ENCODE measurements at regions not wholly inside any gene's neighbourhood (a gene's known extent, or its start where the extent isn't known, plus 50 kb on each side); places are given as distances from the start of the nearest gene placed in this dataset.

DNA sequence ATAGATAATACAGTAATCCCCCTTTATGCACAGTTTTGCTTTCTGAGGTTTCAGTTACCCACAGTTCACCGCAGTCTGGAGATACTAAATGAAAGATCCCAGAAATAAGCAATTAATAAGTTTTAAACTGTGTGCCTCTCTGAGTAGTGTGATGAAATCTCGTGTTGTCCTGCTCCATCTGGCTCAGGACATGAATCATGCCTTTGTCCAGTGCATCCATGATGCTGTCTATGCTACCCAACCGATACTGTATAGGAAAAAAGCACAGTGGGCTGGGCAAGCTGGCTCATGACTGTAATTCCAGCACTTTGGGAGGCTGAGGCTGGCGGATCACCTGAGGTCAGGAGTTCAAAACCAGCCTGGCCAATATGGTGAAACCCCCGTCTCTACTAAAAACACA, 85.0 kb upstream of the SLC2A1 start:
- DNase-seq = no peak
- Mint-ChIP-seq H3K27ac (no peak overlapping the region), H3K9me3 (no peaks in the 10 kb centered on the region), H3K27me3 (peaks cover 3% of the 10 kb centered on the region), H3K4me1 (no peaks in the 10 kb centered on the region), H3K4me3 (no peak overlapping the region), H3K36me3 (ENCODE audit: low read depth) (no peaks in the 10 kb centered on the region)
- intact Hi-C loops (cut with micrococcal nuclease) = no loop called here

DNA sequence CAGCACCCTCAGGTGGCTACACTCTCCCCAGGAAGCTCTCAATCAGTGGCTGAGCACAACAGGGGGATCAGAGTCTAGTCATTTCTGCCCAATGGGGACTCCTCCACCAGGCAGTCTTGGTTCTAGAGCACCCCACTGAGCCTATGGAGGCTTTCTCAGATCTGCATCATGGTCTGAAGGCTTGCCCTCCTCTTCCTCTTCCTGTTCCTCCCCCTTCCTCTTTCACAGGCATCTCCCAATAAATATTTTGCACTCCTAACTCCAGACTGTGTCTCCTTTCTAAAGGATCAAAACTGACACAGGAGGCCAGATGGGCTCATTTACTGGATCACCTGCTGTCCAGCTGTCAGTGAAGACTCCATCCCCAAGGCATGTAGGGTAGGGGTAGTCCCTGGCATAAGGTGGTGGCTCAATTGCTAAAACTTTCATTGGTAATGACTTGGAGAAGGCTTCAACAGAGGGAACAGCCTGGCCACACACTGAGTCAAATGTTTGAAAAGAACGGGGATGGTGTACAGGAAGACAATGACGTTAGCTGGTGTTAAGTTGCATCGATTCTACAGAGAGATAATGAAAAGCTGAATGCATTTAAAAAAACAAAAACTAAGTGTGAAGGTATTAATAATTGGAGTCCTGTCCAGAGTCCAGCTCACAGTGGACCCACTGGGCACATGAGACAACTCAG, 84.2 kb upstream of the SLC2A1 start:
- Mint-ChIP-seq H3K4me1 (no peaks in the 10 kb centered on the region), H3K9me3 (no peaks in the 10 kb centered on the region), H3K4me3 (no peak overlapping the region), H3K27me3 (peaks cover 4% of the 10 kb centered on the region), H3K36me3 (ENCODE audit: low read depth) (no peaks in the 10 kb centered on the region), H3K27ac (no peak overlapping the region)
- no peak for DNase-seq
- intact Hi-C loops (cut with micrococcal nuclease) = no loop called here

DNA sequence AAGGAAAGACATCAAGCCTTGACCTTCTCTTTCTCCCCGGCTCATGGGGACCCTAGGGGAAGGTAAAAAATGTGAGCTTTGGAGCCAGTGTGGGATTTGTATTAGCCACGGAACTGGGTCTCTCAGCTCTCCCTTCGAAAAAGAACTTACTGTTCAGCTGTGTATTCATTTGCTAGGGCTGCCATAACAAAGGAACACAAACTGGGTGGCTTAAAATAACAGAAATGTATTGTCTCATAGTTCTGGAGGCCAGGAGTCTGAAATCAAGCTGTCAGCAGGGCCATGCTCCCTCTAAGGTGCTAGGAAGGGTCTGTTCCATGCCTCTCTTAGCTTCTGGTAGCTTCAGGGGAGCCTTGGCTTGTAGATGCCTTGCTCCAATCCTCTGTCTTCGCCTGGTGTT, 83.5 kb upstream of the SLC2A1 start:
- no peak for DNase-seq
- Mint-ChIP-seq H3K9me3 (no peaks in the 10 kb centered on the region), H3K27ac (no peak overlapping the region), H3K4me3 (no peak overlapping the region), H3K27me3 (peaks cover 4% of the 10 kb centered on the region), H3K4me1 (no peaks in the 10 kb centered on the region), H3K36me3 (ENCODE audit: low read depth) (no peaks in the 10 kb centered on the region)
- intact Hi-C loops (cut with micrococcal nuclease) = no loop called here

DNA sequence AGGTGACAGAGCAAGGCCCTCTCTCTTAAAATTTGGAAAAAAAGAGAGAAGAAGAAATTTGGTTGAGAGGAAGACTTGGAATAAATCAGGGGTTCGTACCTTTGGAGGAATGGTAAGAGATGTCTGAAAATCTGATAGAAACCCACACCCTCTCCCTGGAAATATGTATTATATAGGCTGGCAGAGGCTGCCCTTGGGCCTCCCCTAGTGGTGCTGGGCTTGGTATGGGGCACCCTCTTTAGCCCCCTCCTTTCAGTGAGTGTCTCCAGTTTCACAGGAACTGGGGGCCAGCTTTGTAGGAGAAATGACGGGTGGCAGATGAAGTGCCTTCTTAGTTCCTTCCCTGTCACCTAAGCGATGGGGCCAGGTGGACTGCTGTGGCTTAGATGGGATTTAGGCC, 82.9 kb upstream of the SLC2A1 start:
- intact Hi-C loops (cut with micrococcal nuclease) = no loop called here
- no peaks in the 10 kb centered on the region for H3K4me1 Mint-ChIP-seq
- DNase-seq = no peak
- peaks cover 4% of the 10 kb centered on the region for H3K27me3 Mint-ChIP-seq
- H3K4me3 Mint-ChIP-seq = no peak overlapping the region
- H3K36me3 Mint-ChIP-seq (ENCODE audit: low read depth) = no peaks in the 10 kb centered on the region
- H3K27ac Mint-ChIP-seq = no peak overlapping the region
- H3K9me3 Mint-ChIP-seq = no peaks in the 10 kb centered on the region

DNA sequence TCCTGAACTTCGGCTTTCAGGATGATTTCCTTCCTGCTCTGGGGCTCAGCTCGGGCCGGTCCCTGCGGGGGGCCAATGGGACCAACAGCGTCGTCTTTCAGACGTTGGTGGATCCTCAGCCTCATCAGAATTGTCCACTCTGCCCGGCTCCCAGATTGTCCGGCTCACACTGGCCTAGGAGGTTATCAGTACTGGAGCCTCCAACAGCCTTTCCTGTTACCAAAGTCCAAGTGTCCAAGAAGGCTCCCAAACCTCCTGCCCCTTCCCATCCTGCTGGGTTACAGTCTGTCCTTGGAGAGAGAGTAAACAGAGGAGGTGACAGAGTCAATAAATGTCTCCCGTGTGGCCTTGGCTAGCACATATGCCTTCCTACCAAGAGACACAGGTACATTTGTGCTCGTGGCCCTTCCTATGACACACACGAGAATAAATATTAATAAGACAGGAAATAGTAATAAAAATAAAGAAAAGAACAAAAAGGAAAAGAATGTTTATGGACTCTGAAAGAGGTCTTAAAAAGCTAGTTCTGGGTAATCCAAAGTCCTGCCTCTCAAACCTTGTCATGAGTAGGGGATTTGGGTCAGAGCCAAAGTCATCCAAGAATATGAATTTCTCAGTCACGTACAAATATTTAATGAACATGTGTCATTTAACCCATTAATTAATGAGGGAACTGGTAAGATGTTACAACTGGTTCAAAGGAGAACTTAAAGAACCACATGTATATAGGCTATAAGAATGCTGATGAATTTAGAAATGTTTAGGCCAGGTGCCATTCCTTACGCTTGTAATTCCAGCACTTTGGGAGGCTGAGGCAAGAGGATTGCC, 80.8 kb upstream of the SLC2A1 start:
- no peaks in the 10 kb centered on the region for H3K9me3 Mint-ChIP-seq
- H3K27ac Mint-ChIP-seq = no peak overlapping the region
- H3K4me3 Mint-ChIP-seq = no peak overlapping the region
- H3K4me1 Mint-ChIP-seq = peaks cover 6% of the 10 kb centered on the region
- H3K36me3 Mint-ChIP-seq (ENCODE audit: low read depth) = no peaks in the 10 kb centered on the region
- no peak for DNase-seq
- H3K27me3 Mint-ChIP-seq = peaks cover 2% of the 10 kb centered on the region
- intact Hi-C loops (cut with micrococcal nuclease) = no loop called here

DNA sequence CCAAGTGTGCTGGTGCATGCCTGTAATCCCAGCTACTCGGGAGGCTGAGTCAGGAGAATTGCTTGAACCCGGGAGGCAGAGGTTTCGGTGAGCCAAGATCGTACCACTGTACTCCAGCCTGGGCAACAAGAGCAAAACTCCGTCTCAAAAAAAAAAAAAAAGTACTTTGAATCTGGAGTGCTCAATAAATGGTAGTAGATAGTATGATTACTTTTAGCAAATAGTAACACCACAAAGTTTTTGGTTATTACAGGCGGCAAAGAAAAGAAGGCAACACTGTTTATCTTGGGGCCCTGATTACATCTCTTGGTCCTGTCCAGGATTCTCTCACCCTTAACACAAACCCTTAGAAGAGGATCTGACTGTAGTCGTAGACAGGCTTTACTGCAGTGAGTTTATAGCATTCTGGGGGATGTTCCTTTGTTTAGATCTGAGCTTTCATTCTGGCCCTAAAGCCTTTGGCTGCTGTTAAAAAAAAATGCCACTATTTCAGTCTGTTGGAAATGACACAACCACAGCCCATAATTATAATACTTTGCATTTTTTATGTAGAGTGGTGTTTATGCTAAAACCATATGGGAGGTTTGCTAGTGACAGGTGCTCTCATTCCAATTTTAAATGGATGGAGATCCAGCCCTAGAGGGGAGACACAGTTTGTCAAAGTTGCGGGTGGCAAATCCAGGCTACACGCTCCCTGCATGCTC, 79.7 kb upstream of the SLC2A1 start:
- peaks cover 8% of the 10 kb centered on the region for H3K4me1 Mint-ChIP-seq
- H3K36me3 Mint-ChIP-seq (ENCODE audit: low read depth) = no peaks in the 10 kb centered on the region
- no peak overlapping the region for H3K27ac Mint-ChIP-seq
- no peak for DNase-seq
- intact Hi-C loops (cut with micrococcal nuclease) = no loop called here
- H3K4me3 Mint-ChIP-seq = no peak overlapping the region
- peaks cover 2% of the 10 kb centered on the region for H3K27me3 Mint-ChIP-seq
- H3K9me3 Mint-ChIP-seq = no peaks in the 10 kb centered on the region

DNA sequence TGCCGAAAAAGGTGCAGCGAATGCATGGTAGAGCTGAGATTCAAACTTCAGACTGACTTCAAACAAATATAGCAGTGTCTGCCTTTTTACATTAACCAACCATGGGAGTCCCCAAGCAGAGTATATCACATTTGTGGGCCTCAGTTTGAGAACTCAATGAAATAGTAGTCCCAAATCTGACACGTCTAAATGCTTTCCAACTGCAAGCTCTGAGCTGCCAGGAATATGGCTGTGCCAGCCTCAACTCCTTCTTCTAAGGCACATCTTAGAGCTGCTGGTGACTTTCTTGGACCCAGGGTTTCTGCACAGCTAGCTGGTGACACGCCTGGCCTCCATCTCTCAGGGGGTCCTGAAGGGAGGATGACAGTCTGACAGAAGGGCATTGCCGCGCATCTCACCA, 78.8 kb upstream of the SLC2A1 start:
- Mint-ChIP-seq H3K9me3 (no peaks in the 10 kb centered on the region), H3K4me1 (peaks cover 8% of the 10 kb centered on the region), H3K27me3 (peaks cover 2% of the 10 kb centered on the region), H3K27ac (no peak overlapping the region), H3K36me3 (ENCODE audit: low read depth) (no peaks in the 10 kb centered on the region), H3K4me3 (no peak overlapping the region)
- DNase-seq = no peak
- intact Hi-C loops (cut with micrococcal nuclease) = no loop called here

DNA sequence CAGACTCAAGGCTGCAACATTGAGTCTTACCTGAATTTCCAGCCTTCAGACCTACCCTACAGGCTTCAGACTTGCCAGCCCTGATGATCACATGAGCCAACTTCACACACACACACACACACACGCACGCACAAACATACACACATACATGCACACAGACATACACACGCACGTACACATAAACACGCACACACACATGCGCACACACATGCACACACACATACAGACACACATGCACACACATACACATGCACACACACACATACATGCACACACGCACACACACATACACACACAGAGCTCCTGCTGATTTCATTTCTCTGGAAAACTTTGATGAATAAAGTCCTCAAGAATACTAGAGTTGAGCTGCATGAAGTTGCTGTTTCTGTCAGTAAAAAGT, 78.3 kb upstream of the SLC2A1 start:
- Mint-ChIP-seq H3K4me1 (peaks cover 8% of the 10 kb centered on the region), H3K9me3 (no peaks in the 10 kb centered on the region), H3K27me3 (peaks cover 2% of the 10 kb centered on the region), H3K4me3 (no peak overlapping the region), H3K36me3 (ENCODE audit: low read depth) (no peaks in the 10 kb centered on the region), H3K27ac (no peak overlapping the region)
- no peak for DNase-seq
- intact Hi-C loops (cut with micrococcal nuclease) = no loop called here

DNA sequence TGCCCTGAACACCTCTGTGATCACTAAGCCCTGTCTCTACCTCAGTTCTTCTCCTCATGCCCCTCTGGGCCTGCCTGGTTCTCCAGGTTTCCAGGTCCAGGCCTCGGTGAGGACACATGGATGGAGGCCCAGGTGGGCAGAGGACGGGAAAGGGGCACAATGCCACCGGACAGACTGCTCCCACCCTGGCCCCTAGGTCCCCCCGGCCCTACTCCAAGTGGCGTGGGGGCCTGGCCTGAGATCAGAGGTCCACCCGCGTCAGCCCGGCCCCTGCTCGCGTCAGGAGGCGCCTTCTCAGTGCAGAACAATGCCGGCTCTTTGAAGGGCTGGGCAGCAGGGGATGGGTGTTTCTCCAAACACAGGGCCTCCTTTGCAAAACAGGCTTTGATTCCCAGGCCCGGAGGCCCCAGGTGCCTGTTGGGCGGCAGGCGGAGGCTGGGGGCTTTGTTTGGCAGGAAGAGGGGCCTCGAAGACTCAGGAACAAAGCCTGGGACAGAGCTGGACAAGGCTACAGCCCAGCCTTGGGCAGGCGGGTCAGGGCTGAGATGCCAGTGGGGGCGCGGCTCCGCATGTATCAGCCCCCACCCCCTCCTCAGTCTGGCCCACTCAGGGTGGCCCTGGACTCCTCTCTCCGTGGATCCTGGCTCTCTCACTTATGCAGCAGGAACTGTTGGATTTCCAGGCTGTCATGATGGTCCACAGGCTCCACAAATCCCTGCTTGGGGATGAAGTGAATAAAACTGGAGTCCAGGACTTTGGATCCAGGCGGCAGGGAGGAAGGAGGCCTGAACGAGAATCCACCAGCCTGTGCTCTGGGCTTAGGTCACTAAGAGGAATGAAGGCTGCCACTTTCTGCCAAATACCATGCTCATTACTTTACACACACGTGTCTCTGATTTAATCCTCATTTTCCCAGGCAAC, 77.4 kb upstream of the SLC2A1 start:
- intact Hi-C loops (cut with micrococcal nuclease) = no loop called here
- Mint-ChIP-seq H3K9me3 (no peaks in the 10 kb centered on the region), H3K36me3 (ENCODE audit: low read depth) (no peaks in the 10 kb centered on the region), H3K27ac (no peak overlapping the region), H3K4me3 (no peak overlapping the region), H3K4me1 (peaks cover 8% of the 10 kb centered on the region), H3K27me3 (peaks cover 2% of the 10 kb centered on the region)
- no peak for DNase-seq

DNA sequence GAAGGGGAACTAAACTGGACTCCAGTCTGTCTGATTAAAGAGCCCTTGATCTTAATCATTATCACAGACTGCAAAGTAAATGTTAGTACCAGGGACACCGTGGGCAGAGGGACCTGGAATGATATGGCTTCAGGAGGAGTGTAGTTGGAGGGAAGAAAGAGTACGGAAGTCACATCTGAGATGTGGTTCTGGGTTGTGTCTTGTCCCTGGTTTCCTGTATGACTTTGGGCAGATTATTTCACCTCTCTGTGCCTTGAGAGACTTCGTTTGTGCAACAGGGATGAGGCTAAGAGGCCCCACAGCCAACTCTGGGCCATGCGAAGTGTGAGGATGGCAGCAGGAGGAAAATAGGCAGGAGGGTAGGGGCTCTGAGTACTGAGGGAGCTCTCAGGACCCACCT, 76.1 kb upstream of the SLC2A1 start:
- DNase-seq = peak; percentile 68
- peaks cover 2% of the 10 kb centered on the region for H3K27me3 Mint-ChIP-seq
- peak overlapping the region; percentile 52 for H3K4me3 Mint-ChIP-seq
- intact Hi-C loops (cut with micrococcal nuclease) = no loop called here
- H3K9me3 Mint-ChIP-seq = no peaks in the 10 kb centered on the region
- peaks cover 8% of the 10 kb centered on the region for H3K4me1 Mint-ChIP-seq
- H3K36me3 Mint-ChIP-seq (ENCODE audit: low read depth) = no peaks in the 10 kb centered on the region
- H3K27ac Mint-ChIP-seq = peak overlapping the region; percentile 96

DNA sequence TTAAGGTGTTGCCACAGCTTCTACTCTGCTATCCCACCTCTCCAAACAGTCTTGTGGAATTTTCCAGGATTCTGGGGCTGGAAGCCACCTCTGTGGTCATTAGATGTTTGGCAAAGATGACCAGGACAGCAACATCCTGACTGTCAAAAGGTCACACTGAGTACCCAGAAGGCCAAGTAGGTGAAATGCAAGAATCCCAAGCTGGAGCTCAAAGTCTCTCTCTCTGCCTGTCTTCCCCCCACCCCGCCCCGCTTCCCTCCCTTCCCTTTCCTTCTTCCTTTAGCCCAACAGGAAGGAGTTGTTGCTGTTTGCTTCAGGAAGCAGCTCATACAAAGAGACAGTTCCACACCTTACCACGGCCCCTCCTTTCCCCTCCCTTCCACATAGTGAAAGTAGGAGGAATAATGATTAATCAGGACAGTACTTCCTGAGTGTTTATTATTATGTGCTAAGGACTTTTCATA, 75.6 kb upstream of the SLC2A1 start:
- peaks cover 2% of the 10 kb centered on the region for H3K27me3 Mint-ChIP-seq
- H3K9me3 Mint-ChIP-seq = no peaks in the 10 kb centered on the region
- peak overlapping the region; percentile 52 for H3K4me3 Mint-ChIP-seq
- peaks cover 8% of the 10 kb centered on the region for H3K4me1 Mint-ChIP-seq
- DNase-seq = no peak
- intact Hi-C loops (cut with micrococcal nuclease) = no loop called here
- peak overlapping the region; percentile 96 for H3K27ac Mint-ChIP-seq
- no peaks in the 10 kb centered on the region for H3K36me3 Mint-ChIP-seq (ENCODE audit: low read depth)

DNA sequence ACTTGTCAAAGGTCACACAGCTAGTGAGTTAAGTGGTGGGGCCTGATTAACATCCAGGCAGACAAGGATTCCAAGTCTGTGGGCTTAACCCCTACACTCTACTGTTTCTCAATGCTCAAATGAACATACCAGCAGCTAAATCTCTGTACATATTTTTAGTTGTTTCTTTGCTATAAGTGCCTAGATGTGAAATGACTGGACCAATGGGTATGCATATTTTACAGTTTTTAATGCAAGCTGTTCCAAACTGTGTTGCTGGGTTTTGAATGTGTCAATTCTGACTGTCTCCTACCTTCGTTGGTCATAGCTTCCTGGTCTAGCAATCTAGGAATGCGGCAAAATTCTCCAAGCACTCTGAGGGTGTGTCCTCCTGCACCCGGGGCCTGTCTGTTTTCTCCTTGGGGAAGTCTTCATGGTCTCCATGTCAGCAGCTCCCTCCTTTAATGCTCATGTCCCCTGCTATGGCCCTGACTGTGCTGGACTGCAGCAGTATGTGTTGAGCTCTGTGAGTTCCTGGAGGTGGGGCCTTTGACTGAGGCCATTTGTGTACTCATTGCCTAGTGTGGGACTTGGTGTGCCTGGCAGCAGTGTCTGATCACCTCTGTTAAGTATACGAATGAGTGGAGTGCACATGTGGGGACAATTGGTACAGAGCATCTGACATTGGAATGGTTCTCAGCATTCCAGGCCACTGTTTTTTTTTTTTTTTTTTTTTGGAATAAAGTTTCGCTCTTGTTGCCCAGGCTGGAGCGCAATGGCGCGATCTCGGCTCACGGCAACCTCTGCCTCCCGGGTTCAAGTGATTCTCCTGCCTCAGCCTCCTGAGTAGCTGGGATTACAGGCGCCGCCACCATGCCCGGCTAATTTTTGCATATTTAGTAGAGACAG, 72.9 kb upstream of the SLC2A1 start:
- no peak overlapping the region for H3K4me3 Mint-ChIP-seq
- H3K36me3 Mint-ChIP-seq (ENCODE audit: low read depth) = no peaks in the 10 kb centered on the region
- no peak for DNase-seq
- peaks cover 8% of the 10 kb centered on the region for H3K4me1 Mint-ChIP-seq
- intact Hi-C loops (cut with micrococcal nuclease) = no loop called here
- peaks cover 2% of the 10 kb centered on the region for H3K27me3 Mint-ChIP-seq
- no peak overlapping the region for H3K27ac Mint-ChIP-seq
- no peaks in the 10 kb centered on the region for H3K9me3 Mint-ChIP-seq

DNA sequence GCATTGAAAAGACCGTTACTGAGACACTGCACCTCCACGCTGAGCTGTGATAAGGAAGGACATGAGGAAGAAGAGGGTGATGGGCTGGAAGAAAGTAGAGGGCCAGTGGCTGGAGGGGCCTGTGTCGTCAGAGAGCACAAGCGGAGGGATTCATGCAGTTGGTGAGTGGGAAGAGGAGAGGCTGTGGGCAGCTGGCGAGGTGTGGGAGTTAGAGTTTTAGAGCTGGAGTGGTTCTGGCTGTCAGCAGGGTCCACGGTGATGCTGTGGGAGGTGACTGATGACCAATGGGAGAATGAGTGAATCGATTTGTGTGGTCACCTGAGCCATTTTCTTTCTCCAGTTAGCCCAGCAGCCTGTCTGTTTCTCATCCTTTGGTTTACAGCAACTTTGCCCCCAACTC, 66.2 kb upstream of the SLC2A1 start:
- intact Hi-C loops (cut with micrococcal nuclease) = no loop called here
- H3K9me3 Mint-ChIP-seq = no peaks in the 10 kb centered on the region
- peaks cover 2% of the 10 kb centered on the region for H3K27me3 Mint-ChIP-seq
- DNase-seq = no peak
- H3K27ac Mint-ChIP-seq = no peak overlapping the region
- no peaks in the 10 kb centered on the region for H3K4me1 Mint-ChIP-seq
- no peaks in the 10 kb centered on the region for H3K36me3 Mint-ChIP-seq (ENCODE audit: low read depth)
- no peak overlapping the region for H3K4me3 Mint-ChIP-seq
